Fibroblast of lung (primary cell): ENCODE measurements at regions not wholly inside any gene's neighbourhood (a gene's known extent, or its start where the extent isn't known, plus 50 kb on each side); places are given as distances from the start of the nearest gene placed in this dataset.

Experiments used
- DNase-seq, 2 donors: peaks; one replicate each; pipeline versions ENCODE4 v3.0.0 to v3.0.0-alpha.2; 2010; ENCODE audit warnings: low read depth in 2 of 2
- H2AFZ ChIP-seq: 2 replicates; pipeline ENCODE4 v1.5.1; 2012; ENCODE audit warnings: low read length, control low read depth, inconsistent platforms
- H3K27ac ChIP-seq: 2 replicates; pipeline ENCODE4 v1.5.1; 2011; ENCODE audit warnings: low read length, control low read depth; ENCODE audit not compliant: insufficient read depth
- H3K27me3 ChIP-seq: 2 replicates; pipeline ENCODE4 v1.5.1; 2011; ENCODE audit warnings: mild to moderate bottlenecking, low read length; ENCODE audit not compliant: control insufficient read depth, insufficient read depth
- H3K36me3 ChIP-seq: 2 replicates; pipeline ENCODE4 v1.5.1; 2011; ENCODE audit warnings: low read length; ENCODE audit not compliant: control insufficient read depth, insufficient read depth
- H3K4me1 ChIP-seq: 2 replicates; pipeline ENCODE4 v1.5.1; 2011; ENCODE audit warnings: low read length; ENCODE audit not compliant: control insufficient read depth, insufficient read depth; ENCODE audit errors: extremely low read depth
- H3K4me2 ChIP-seq: 2 replicates; pipeline ENCODE4 v1.5.1; 2011; ENCODE audit warnings: low read length, control low read depth; ENCODE audit not compliant: insufficient read depth; ENCODE audit errors: extremely low read depth
- H3K4me3 ChIP-seq, 4 experiments: fragments of 200-600 bp in 1 of 4; sonication (generic) in 1 of 4; replicated peaks in 1 of 4; 2 replicates each; pipeline ENCODE4 v1.5.1; 2011 to 2016; ENCODE audit warnings: low read length in 4 of 4, low read depth in 3 of 4, mild to moderate bottlenecking in 3 of 4, control low read depth in 2 of 4, inconsistent platforms in 1 of 4, mixed read lengths in 1 of 4; ENCODE audit not compliant: insufficient read depth in 1 of 4; ENCODE audit errors: control extremely low read depth in 1 of 4
- H3K79me2 ChIP-seq: 2 replicates; pipeline ENCODE4 v1.5.1; 2012; ENCODE audit warnings: mild to moderate bottlenecking, low read length, inconsistent platforms; ENCODE audit not compliant: control insufficient read depth, insufficient read depth
- H3K9ac ChIP-seq: 2 replicates; pipeline ENCODE4 v1.5.1; 2011; ENCODE audit warnings: mild to moderate bottlenecking, low read length, control low read depth; ENCODE audit not compliant: insufficient read depth
- H3K9me3 ChIP-seq: 2 replicates; pipeline ENCODE4 v1.5.1; 2012; ENCODE audit warnings: low read depth, low read length; ENCODE audit not compliant: control insufficient read depth, insufficient read depth
- H4K20me1 ChIP-seq: 2 replicates; pipeline ENCODE4 v1.5.1; 2011; ENCODE audit warnings: low read length; ENCODE audit not compliant: control insufficient read depth, insufficient read depth; ENCODE audit errors: extremely low read depth
- CTCF ChIP-seq, 2 donors: IDR thresholded peaks in 1 of 2; conservative IDR thresholded peaks in 1 of 2; 1 replicate in 1 of 2; 2 replicates in 1 of 2; pipeline ENCODE4 v1.5.1; 2011 to 2012; ENCODE audit warnings: low read length in 2 of 2, control low read depth in 1 of 2, inconsistent platforms in 1 of 2, low read depth in 1 of 2, mild to moderate bottlenecking in 1 of 2
- EZH2 ChIP-seq: IDR thresholded peaks from 2 replicates; pipeline ENCODE4 v1.5.1; 2012; ENCODE audit warnings: low read length, control low read depth, mild to moderate bottlenecking; ENCODE audit errors: missing control alignments

- Histone ChIP-seq H3K4me2 (no peak overlapping the region), H3K36me3 (no peaks in the 10 kb centered on the region), H2AFZ (no peak overlapping the region)
These were observed 226.1 kb upstream of the UBE2E2 start for GRCh38 chr3:22977042-22977441.

GRCh38 chr3:22977650-22978289 lies 225.4 kb upstream of the UBE2E2 start:
- no peak for DNase-seq
- Histone ChIP-seq H2AFZ (no peak overlapping the region), H3K4me3 (no peak overlapping the region), H3K9ac (no peak overlapping the region), H3K79me2 (no peaks in the 10 kb centered on the region), H3K9me3 (no peaks in the 10 kb centered on the region), H3K4me2 (no peak overlapping the region), H3K4me1 (no peaks in the 10 kb centered on the region), H3K27ac (no peak overlapping the region), H3K27me3 (no peaks in the 10 kb centered on the region), H4K20me1 (no peaks in the 10 kb centered on the region), H3K36me3 (no peaks in the 10 kb centered on the region)
- TF ChIP-seq CTCF (conservative IDR thresholded peaks at IDR 0.05 in 1 of 2, IDR thresholded peaks at IDR 0.05 in 1 of 2; ENCODE audit: low read depth in 1 of 2, low read length in 2 of 2) (no peak), EZH2 (no peak)

More at GRCh38 chr3:22977042-22977441, 226.1 kb upstream of the UBE2E2 start:
- Histone ChIP-seq H3K27ac (no peak overlapping the region), H3K4me1 (no peaks in the 10 kb centered on the region), H3K9ac (no peak overlapping the region), H3K27me3 (no peaks in the 10 kb centered on the region), H3K4me3 (no peak overlapping the region), H4K20me1 (no peaks in the 10 kb centered on the region), H3K79me2 (no peaks in the 10 kb centered on the region), H3K9me3 (no peaks in the 10 kb centered on the region)
- DNase-seq: no peak
- TF ChIP-seq CTCF (conservative IDR thresholded peaks at IDR 0.05 in 1 of 2, IDR thresholded peaks at IDR 0.05 in 1 of 2; ENCODE audit: low read depth in 1 of 2, low read length in 2 of 2): no peak
- TF ChIP-seq EZH2: no peak

- no peaks in the 10 kb centered on the region for H3K4me1 ChIP-seq
- no peaks in the 10 kb centered on the region for H3K9me3 ChIP-seq
- H4K20me1 ChIP-seq: no peaks in the 10 kb centered on the region
- no peak for DNase-seq
- no peak for TF ChIP-seq EZH2
- TF ChIP-seq CTCF (conservative IDR thresholded peaks at IDR 0.05 in 1 of 2, IDR thresholded peaks at IDR 0.05 in 1 of 2; ENCODE audit: low read depth in 1 of 2, low read length in 2 of 2): no peak
- no peak overlapping the region for H3K4me2 ChIP-seq
- no peaks in the 10 kb centered on the region for H3K79me2 ChIP-seq
- no peaks in the 10 kb centered on the region for H3K27me3 ChIP-seq
- no peak overlapping the region for H3K9ac ChIP-seq
- H3K36me3 ChIP-seq: no peaks in the 10 kb centered on the region
- H3K4me3 ChIP-seq: no peak overlapping the region
- H3K27ac ChIP-seq: no peak overlapping the region
- no peak overlapping the region for H2AFZ ChIP-seq
These were observed 223.5 kb upstream of the UBE2E2 start for GRCh38 chr3:22979581-22979980.
